ENCODE measurements at regions not wholly inside any gene's neighbourhood (a gene's known extent, or its start where the extent isn't known, plus 50 kb on each side); places are given as distances from the start of the nearest gene placed in this dataset.
"Not testable (repeated sequence)": the region's sequence is repeated elsewhere in the genome, so short reads cannot be mapped to it uniquely, and the experiment has no call there.

DNA sequence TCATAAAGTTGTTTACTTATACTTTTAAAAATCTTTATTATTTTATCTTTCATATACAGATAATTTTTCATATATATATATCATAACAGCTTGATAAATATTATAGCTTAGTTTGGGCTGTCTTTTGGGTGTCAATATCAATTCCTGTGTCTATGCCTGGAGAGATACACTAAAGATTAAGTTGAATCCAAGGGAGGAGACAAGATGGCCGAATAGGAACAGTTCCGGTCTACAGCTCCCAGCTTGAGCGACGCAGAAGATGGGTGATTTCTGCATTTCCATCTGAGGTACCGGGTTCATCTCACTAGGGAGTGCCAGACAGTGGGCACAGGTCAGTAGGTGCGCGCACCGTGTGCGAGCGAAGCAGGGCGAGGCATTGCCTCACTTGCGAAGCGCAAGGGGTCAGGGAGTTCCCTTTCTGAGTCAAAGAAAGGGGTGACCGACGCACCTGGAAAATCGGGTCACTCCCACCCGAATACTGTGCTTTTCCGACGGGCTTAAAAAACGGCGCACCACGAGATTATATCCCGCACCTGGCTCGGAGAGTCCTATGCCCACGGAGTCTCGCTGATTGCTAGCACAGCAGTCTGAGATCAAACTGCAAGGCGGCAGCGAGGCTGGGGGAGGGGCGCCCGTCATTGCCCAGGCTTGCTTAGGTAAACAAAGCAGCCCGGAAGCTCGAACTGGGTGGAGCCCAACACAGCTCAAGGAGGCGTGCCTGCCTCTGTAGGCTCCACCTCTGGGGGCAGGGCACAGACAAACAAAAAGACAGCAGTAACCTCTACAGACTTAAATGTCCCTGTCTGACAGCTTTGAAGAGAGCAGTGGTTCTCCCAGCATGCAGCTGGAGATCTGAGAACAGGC, 388.8 kb upstream of the FAR2 start:
- TF ChIP-seq, protein P1, sequence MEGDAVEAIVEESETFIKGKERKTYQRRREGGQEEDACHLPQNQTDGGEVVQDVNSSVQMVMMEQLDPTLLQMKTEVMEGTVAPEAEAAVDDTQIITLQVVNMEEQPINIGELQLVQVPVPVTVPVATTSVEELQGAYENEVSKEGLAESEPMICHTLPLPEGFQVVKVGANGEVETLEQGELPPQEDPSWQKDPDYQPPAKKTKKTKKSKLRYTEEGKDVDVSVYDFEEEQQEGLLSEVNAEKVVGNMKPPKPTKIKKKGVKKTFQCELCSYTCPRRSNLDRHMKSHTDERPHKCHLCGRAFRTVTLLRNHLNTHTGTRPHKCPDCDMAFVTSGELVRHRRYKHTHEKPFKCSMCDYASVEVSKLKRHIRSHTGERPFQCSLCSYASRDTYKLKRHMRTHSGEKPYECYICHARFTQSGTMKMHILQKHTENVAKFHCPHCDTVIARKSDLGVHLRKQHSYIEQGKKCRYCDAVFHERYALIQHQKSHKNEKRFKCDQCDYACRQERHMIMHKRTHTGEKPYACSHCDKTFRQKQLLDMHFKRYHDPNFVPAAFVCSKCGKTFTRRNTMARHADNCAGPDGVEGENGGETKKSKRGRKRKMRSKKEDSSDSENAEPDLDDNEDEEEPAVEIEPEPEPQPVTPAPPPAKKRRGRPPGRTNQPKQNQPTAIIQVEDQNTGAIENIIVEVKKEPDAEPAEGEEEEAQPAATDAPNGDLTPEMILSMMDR (IDR thresholded peaks at IDR 0.05), result not testable (repeated sequence)
- TF ChIP-seq POLR2A (IDR thresholded peaks at IDR 0.05), result not testable (repeated sequence)

Measured in prostate gland (tissue), 2 donors.